Activated CD4-positive, alpha-beta T cell treated with anti-CD3 and anti-CD28 coated beads, Interleukin-2, Interleukin-4, amounts not matched to agents 100 ng/mL and 50 ng/mL, durations not matched to agents 16 hours and 8 hours (primary cell): ENCODE measurements at regions not wholly inside any gene's neighbourhood (a gene's known extent, or its start where the extent isn't known, plus 50 kb on each side); places are given as distances from the start of the nearest gene placed in this dataset.

Experiments
- DNase-seq: peaks from one replicate; pipeline ENCODE4 v3.0.0-alpha.2; 2020; ENCODE audit warnings: low spot score

GRCh38 chr10:20726381-20726780, 170.7 kb downstream of the NEBL start:
- DNase-seq: no peak

GRCh38 chr10:20714979-20715378, 182.1 kb downstream of the NEBL start:
- no peak for DNase-seq

- no peak for DNase-seq
Measured at GRCh38 chr10:20714518-20714917, 182.6 kb downstream of the NEBL start.

GRCh38 chr10:20713420-20713819, 183.7 kb downstream of the NEBL start:
- no peak for DNase-seq

GRCh38 chr10:20712774-20713173, 184.3 kb downstream of the NEBL start:
- no peak for DNase-seq

- no peak for DNase-seq
Measured at GRCh38 chr10:20709708-20710107, 187.4 kb downstream of the NEBL start.

GRCh38 chr10:20708305-20708704, 188.8 kb downstream of the NEBL start:
- DNase-seq: no peak

GRCh38 chr10:20707251-20707650, 189.9 kb downstream of the NEBL start:
- DNase-seq: no peak

GRCh38 chr10:20698837-20699236, 198.3 kb downstream of the NEBL start:
- DNase-seq: no peak

GRCh38 chr10:20694296-20694695, 202.8 kb downstream of the NEBL start:
- no peak for DNase-seq

GRCh38 chr10:20688797-20689544, 208.1 kb downstream of the NEBL start:
- no peak for DNase-seq

GRCh38 chr10:20686015-20686635, 211.0 kb downstream of the NEBL start:
- no peak for DNase-seq

- DNase-seq: no peak
Measured at GRCh38 chr10:20685462-20685861, 211.6 kb downstream of the NEBL start.

GRCh38 chr10:20683345-20683744, 213.8 kb downstream of the NEBL start:
- no peak for DNase-seq

GRCh38 chr10:20682782-20683181, 214.3 kb downstream of the NEBL start:
- DNase-seq: no peak

- DNase-seq: no peak
Measured at GRCh38 chr10:20677340-20677739, 219.8 kb downstream of the NEBL start.

- DNase-seq: no peak
Measured at GRCh38 chr10:20674926-20675325, 222.2 kb downstream of the NEBL start.

- DNase-seq: no peak
Measured at GRCh38 chr10:20673175-20673574, 223.9 kb downstream of the NEBL start.

GRCh38 chr10:20672741-20673140, 224.4 kb downstream of the NEBL start:
- no peak for DNase-seq

- DNase-seq: no peak
Measured at GRCh38 chr10:20670579-20670978, 226.5 kb downstream of the NEBL start.

GRCh38 chr10:20668985-20669384, 228.1 kb downstream of the NEBL start:
- DNase-seq: no peak

GRCh38 chr10:20662742-20663141, 234.4 kb downstream of the NEBL start:
- DNase-seq: no peak

GRCh38 chr10:20659225-20659624, 237.9 kb downstream of the NEBL start:
- no peak for DNase-seq

GRCh38 chr10:20658158-20658557, 239.0 kb downstream of the NEBL start:
- no peak for DNase-seq
